GM21447 (cell line): ENCODE measurements at regions not wholly inside any gene's neighbourhood (a gene's known extent, or its start where the extent isn't known, plus 50 kb on each side); places are given as distances from the start of the nearest gene placed in this dataset.
"Not testable (repeated sequence)": the region's sequence is repeated elsewhere in the genome, so short reads cannot be mapped to it uniquely, and the experiment has no call there.

Experiments
- ATAC-seq: cut with Tn5 transposase; IDR thresholded peaks from one replicate; pipeline ENCODE4 v1.9.1; 2021; ENCODE audit not compliant: unreplicated experiment

DNA sequence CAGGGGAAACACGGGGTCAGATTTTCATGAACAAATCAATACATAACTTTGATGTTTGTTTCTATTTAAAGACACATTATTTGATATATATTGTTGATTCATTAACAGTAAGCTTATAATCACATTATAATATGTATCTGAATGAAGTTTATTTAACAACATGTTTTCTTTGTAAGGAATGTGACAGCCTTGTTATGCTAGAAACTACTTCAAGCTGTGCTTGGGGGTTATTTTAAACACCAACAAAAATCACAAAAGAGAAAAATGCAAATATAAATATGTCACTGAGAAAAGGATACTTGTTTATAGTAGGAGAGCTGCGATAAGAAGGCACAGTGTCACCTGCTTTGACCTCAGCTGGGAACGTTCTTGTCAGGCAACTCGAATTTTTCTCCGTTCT is 354.6 kb upstream of the AGA start:
- no peak for ATAC-seq

DNA sequence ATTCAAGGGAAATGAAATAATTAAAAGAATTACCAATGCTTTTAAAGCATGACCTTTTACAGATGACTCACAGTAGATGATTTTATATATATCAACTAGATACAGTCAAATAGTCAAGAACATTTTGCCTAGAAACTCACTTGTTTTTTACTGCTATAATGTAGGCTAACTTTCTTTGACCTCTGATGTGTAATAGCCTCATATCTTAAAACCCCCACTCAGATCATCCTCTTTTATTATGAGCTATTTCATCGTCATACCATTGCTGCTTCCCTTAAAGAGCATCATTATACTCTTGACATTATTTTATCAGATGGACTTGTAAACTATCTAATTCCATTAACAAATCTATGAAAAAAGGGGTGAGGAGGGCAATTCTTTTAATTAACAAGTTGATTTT is 355.9 kb upstream of the AGA start:
- ATAC-seq: no peak

DNA sequence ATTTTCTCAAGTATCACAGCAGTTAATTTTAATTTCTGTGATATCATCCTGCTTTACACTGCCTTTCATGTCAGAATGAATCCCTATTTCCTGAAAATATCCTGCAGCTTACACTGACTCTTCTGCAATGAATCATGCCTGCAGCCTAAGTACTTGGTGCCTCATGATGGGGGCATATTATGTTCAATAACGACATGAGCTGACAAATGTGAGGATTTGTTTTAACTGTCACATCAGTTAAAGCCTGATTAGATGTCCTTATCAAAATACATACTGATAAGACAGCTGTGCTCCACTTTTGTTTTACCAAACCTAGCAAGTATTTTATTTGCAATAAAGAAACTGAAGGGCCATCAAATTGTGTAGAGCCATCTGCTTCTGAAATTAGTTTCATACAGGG is 359.9 kb upstream of the AGA start:
- no peak for ATAC-seq

DNA sequence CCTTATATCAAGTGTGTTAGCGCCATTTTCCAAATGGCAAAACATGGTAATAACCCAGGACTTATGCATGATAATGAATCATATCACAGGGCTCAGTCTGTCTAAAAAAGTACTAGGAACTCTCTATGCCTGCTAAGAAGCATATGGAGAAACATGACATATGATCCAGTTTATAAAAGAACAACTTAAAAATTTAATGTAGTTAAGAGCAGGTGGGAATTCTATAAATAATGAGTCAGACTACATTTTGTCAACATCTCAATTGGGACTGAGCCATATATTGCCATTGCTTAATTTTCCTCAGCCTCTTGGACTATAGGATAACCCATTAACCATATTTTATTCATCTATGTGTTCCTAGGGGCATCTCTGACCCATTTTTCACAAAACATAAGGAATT is 360.4 kb upstream of the AGA start:
- no peak for ATAC-seq

DNA sequence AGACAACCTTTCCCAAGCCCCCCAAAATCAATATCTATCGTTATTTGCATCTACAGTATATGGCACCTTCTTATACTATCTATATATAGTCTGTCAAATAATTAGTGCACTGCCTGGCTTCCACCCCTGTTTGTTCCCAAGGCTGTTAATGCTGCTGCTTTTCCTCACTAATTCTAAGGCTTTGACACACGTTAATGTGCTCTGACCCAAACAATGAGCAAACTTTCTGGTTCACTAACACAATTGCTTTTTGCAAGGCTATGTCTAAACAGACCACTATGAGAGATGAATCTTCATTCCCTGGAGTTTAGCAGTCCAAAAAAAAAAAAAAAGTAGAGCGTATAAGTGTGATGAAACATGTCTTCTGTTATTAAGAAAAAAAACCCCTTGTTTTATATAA is 360.9 kb upstream of the AGA start:
- ATAC-seq: no peak

DNA sequence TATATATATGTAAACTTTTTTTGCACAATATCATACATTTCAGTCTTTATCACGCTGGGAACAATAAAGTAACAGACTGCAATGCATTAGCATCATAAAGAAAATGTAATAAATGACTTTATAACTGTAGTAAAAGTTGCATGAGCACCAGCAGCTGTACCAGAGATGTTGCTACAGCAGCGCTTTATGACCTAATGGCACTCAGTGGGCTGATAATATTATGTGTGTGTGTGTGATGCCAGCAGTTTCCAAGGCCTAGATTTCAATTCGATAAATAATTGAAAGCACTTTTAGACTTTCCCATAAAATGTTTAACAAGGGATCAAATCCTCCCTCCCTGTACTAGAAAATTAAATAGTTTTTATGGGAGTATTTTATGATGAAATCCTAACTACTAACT is 367.6 kb upstream of the AGA start:
- no peak for ATAC-seq

DNA sequence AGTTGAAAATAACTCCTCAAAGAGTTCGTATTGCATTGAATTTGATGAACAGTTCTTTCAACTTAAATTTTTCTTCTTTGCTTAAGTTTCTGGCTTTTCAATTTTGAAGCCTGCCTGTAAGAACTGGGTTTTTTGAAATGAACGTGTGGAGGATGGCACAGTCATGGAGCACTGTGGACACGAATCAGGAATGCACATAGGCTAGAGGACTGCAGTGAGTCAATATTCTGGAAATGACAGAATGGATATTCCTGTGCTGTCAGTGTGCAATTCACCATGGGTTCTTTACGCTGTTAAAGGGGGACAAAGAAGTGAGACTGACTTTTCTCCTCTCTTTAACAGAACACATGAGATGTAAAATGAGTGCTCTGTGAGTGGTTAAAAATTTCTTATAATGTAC is 368.0 kb upstream of the AGA start:
- no peak for ATAC-seq

DNA sequence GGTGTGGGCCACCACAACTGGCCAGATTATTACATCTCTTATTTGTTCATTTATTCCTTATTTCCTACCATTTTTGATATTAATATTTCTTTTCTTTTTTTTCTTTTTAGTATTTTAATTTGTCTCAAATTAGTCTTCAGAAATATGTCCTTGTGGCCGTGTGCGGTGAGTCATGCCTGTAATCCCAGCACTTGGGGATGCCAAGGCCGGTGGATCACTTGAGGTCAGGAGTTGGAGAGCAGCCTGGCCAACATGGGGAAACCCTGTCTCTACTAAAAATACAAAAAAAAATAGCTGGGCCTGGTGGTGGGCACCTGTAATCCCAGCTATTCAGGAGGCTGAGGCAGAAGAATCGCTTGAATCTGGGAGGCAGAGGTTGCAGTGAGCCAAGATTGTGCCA is 376.2 kb upstream of the AGA start:
- ATAC-seq: not testable (repeated sequence)

DNA sequence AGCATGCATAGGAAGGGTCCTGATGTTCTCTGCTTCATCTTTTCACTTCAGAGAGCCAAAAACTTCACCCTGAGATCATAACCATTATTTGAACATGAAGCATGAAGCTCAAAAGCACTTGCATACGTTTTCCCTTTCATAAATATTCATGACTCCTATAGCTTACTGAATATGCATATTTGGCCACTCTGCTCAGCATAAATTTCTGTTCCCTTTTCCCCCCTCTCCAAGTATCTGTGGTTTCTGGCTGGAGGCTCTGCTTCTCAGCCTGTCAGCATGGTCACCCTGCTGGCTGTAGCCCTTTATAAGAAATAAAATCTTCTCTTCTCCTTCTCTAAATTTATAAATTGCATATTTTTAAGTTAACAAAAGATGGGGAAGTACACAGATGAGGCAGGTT is 384.7 kb upstream of the AGA start:
- no peak for ATAC-seq

DNA sequence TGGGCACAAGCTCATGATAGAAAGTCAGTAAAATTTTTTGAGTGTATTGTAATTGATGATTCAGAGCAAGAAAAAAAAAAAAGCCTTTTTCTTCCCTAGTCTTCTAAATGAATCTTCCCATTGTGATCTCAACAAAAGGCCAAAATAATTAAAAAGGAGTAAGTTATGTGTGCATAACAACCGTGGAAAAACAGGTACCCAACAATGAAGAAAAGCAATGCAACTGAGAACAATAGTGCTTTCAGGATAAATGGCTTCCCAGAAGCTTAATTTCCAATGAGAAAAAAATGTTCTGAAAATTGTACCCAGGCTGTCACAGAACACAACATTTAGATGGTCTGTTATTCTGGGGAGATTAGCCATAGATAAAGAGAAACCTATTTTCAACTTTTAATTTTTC is 399.0 kb upstream of the AGA start:
- ATAC-seq: no peak

DNA sequence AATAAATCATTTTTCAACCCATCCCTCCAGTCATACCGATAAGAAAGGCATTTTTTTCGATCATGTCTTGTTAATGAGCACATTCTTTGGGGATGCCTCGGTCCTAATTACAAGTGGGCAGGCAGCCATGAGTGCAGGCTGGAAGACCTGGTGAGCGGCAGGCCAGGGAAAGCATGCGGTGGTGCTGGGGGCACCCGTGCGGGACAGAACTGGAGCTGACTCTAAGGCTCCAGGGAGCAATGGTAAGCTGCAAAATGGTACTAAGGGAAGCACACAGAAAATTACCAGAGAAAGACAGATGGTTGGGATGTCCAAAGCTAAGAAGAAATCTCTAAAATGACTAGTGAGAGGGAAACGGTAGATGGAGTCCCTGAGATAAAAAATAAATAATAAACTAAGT is 411.0 kb upstream of the AGA start:
- no peak for ATAC-seq

DNA sequence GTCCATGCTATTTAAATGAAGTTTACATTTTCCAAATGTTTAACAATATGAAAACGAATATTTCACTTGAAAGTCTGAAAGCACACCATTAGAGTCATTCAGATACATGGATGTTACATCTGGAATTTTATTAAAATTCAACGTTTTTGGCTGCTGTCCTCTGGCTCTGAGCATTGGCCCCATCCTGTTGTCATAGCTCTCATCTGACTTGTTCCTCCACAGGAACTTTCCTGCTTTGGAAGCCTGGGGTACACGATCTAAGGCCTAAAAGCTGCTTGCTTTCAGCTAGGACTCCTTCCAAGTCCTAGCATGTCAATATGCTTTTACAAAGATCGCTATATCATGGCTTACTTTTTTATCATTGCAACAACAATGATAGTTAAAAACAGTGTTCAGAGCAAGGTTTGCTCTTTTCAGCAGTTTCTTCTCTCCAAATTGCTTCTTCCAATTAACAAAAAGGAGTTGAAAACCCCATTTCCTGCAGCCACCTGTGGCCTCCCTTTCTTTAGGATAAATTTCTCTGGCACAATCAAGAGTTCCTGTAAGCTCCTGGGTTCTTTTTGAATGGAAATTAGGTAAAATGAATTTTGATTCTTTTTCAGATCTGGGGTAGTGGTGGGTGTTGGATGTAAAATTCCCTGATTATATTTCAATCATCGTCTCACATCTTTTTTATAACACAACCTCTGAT is 413.4 kb upstream of the AGA start:
- no peak for ATAC-seq

DNA sequence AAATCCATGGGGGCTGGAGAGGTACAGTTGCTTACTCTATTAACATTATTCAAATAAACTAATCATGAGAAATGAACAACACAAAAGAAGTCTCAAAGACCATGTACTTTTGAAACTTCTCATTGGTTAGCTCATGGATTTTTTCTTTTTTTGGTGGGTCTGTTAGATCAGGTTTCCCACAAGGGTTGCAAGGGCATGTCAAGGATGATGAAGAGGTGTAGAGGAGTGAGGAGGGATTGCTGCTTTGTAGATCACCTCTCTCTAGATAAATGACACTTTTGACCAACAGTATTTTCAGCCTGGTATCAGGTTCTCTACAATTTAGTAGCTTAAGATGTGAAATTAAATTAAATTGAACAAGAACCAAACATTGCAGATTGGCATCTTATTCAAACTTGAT is 417.9 kb upstream of the AGA start:
- no peak for ATAC-seq

DNA sequence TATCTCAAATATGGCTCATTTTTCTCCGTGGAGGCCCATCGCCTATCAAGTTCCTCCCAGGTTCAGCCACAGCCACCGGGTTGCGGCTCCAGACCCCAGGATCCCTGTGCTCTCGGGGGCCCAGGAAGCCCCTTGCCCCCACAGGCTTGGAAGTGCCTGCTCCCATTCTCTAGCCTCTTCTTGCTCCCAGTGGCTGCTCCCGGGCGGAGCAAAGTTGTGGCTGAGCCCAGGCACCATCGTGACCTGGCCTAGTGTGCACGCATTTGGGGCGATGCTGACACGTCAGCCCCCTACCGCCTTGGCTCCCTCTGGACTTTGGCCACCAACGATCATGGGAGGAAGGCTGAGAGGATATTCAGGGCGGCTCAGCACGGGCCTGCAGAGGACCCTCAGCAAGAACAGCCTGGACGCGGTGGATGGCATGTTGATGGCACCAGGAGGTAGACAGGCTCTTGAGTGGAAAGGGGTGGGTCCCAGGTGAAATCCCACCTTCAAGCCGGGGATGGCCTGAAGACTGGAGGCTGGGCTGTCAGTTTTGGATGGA is 419.4 kb upstream of the AGA start:
- ATAC-seq: no peak

DNA sequence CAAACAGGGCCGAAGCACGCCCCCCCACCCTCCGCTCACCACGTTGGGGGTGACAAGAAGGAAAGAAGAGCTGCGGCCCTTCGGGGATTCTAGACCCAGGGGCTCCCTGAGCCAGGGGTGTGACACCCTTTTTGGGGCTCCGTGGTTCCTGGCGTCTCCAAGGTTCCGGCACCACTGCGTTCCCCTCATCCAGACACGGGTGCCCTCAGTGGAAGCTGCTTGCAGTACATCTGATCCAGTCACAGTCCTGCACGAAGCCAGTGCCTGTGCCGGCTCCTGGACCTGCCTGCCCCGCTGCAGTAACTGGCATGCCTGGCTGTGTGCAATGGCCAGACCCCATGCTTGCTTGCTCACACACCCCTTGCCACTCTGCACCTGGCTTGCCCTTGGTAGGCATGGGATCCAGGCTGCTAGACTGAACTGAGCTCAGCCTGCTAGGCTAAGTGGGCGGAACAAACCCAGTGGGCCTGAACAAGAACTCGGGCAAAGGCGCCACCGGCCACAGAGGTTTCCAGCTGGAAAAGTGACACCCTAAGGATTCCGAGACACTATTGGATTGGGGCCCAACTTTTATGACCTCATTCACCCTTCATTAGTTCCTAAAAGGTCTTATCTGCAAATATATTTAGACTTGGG is 420.4 kb upstream of the AGA start:
- ATAC-seq: no peak

DNA sequence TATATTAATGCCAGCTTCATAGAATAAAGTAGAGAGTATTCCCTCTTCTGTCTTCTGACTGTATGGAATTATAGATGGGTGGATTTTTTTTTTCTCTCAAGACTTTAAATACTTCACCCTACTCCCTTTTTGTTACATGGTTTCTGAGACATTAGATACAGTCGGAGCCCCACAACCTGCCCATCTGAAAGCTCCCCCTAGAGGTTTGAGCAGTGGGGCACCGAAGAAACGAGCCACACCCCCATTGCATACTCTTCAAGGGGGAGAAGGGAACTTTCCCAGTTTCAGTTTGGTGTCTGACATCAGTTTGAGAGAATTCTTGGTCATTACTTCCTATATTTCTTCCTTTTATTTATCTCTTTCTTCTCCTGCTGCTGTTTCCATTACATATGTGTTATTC is 437.6 kb upstream of the AGA start:
- ATAC-seq: no peak

DNA sequence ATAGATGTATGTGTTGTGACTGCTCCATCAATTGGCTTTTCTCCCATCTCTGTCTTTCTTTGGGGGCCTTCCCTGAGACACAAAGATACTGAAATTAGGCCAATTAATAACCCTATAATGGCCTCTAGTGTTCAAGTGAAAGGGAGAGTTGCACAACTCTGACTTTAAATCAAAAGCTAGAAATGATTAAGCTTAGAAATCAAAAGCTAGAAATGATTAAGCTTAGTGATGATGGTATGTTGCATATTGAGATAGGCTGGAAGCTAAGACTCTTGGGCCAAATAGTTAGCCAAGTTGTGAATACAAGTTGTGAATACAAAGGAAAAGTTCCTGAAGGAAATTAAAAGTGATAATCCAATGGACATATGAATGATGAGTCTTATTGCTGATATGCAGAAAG is 452.9 kb upstream of the AGA start:
- no peak for ATAC-seq

DNA sequence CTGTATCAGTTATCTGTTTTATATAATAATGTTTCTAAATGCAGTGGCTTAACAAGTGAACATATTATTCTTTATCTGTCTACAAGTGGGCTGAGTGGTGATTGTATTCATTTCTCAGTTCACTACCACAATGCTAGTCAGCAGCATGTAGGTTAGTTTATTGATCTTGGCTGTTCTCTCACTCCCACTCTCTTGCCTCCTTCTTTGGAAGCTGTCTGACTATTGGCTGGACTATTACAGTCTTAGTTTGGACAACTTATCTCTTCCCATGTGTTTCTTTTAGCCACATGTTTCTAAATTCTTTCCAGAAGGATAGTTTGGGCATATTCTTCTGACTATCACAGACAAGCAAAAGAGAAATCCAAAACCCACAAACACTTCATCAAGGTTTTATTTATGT is 459.5 kb upstream of the AGA start:
- no peak for ATAC-seq

DNA sequence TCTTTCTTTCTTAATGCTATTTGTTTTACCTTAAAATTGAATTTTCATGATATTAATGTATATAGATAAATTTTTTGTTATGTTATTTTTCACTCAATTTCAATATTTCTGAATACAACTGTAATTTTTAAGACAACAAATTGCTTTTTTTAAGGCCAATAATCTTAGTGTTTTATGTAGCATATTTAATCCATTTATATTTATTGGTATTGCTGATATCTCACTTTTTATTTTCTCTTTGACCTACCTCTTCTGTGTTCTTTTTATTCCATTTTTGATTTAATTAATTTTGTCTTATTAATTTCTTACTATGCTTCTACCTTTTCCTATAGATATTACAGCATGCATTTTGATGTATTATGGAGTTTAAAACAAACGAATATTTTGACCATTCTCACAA is 460.1 kb upstream of the AGA start:
- ATAC-seq: no peak

DNA sequence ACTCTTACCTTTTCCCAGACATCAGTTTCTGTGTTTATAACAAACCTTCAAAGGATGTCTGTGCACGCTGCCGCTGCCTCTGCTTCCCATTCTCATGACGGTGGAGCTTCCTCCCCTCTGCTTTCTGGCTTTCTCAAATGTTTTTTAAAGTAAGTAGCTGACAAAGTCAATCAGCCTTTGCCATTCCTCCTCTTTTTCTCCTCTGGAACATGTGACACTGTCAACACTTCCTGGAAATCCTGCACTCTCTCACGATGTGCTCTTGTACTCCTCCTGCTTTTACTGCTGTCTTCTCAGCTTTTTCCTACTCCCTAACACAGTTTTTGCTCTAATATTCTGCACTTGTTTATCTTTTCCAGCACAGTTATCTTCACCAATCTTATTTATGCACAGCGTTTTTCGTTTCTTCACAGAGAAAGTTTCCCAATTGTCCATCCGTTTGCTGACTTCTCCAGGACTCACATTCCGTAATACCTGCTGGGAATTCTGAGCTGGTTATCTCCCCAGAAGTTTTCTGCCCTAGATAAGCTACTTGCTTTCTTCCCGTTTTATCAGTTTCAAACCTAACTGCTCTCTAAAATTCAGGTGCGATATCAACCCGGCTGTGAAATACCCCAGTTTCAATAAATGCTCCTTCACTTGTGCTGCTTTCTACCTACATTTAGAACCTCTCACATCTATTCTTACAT is 465.6 kb upstream of the AGA start:
- no peak for ATAC-seq

DNA sequence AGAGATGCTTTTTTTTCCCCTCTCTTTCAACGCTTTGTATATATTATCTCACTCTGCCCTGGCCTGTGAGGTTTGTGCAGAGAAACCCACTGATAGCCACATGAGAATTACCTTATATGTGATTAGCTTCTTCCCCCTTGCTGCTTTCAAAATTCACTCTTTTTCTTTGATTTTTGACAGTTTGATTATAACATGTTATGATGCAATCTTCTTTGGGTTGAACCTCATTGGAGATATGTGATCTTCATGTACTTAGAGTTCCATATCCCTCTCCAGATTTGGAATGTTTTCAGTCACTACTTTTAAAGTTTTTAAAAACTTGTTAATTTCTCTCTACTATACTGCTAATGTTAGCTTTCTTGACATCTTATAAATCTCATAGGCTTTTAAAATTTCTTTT is 479.5 kb upstream of the AGA start:
- no peak for ATAC-seq

DNA sequence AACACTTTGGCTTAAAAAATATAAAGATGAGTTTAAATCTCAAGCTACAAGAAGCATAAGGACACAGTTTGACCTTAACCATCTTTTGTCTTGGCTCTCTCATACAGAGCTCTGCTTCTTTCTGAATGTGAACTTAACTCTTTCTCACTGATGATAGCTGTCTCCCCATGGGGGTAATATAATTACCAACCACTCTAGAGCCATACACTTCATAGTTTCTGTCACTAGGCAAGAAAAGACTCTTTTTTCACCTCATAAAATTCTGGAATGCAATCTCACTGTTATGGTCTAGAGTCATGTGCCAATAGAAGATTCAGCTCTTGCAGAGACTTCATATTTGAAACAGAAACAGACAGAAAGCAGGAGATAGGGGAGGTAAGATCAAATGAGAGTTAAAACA is 481.7 kb upstream of the AGA start:
- ATAC-seq: no peak
